SHP77 treated with DMSO at 0.1 percent for 48 hours (cell line): ENCODE measurements at regions not wholly inside any gene's neighbourhood (a gene's known extent, or its start where the extent isn't known, plus 50 kb on each side); places are given as distances from the start of the nearest gene placed in this dataset.

Source experiments
- DNase-seq: peaks from one replicate; lab custom pipeline; 2025; lab: John Stamatoyannopoulos, UW

DNA sequence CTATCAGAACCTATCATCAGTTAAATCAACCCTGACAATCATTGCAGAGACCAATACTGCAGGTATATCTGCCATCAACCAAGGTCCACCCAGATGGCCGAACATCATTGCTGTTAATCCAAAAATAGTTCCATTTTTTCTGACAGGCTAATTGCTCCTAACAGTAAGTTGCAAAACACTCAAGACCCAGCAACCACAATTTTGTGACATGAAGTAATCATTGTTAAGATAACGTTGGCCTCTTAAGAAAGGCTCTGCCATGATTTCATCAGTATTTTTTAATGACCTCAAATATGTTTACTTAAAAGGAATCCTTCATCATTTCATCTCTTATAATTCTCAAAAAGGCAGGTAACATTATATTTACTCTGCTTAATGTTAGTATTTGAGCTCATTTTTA lies 553.4 kb upstream of the POM121L12 start:
- no peak for DNase-seq

DNA sequence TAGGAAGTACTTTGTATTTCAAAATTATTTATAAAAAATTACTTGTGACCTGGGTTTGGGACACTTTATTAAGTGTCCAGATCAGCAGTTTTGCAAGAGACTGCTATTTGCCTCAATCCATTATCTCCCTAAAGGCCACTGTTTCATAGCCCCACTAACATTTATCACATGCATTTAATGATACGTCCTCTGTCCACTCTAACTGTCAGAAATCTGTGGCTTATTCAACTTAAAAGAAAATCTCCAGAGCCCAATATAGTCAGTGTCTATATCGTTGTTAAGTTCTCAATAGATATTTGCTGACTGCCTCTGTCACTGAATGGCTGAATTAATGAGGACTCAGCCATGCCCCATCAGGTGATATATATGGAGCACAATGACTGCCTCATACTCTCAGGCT lies 553.9 kb upstream of the POM121L12 start:
- DNase-seq: no peak

DNA sequence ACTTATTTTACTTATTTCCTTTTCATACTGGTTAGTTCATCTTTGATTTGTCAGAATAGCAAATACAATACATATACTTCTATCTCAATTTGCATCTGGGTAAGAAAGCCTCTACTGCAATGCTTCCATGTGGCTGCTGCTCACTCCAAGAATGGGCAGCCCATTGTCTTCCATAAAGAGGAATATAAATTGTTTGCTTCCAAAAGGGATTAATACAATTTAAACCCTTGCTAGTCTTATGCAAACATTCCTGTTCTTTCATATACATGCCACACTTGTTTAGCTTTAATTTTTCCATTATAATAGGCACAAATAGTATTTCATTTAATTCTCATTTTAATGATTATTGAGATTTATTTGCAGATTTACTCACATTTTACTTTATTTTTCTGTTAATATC lies 555.4 kb upstream of the POM121L12 start:
- DNase-seq: no peak

GRCh38 chr7:52475001-52475582 lies 560.3 kb upstream of the POM121L12 start:
- DNase-seq: no peak

- no peak for DNase-seq
Observed at GRCh38 chr7:52473756-52474155, 561.7 kb upstream of the POM121L12 start.

GRCh38 chr7:52472006-52472620 lies 563.3 kb upstream of the POM121L12 start:
- no peak for DNase-seq

- DNase-seq: no peak
Observed at GRCh38 chr7:52465216-52465615, 570.2 kb upstream of the POM121L12 start.

DNA sequence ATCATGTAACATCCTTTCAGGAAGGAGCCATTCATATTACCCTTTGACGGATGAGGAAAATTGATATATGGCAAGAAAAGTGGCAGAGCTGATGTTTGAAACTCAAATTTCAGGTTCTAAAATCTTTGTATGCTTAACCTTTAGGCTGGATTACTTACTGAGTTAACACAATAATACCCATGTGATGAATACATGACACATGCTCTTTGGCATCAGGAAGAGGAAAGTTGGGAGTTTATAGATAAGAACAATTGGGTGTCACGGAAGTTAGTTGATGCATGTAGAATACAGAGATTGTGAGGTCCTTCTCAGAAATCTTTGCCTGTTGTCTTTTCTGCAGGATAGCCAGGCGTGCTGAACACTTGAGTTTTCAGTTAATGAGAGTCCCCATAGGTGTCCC lies 572.1 kb upstream of the POM121L12 start:
- no peak for DNase-seq

GRCh38 chr7:52462474-52462873 lies 573.0 kb upstream of the POM121L12 start:
- no peak for DNase-seq

DNA sequence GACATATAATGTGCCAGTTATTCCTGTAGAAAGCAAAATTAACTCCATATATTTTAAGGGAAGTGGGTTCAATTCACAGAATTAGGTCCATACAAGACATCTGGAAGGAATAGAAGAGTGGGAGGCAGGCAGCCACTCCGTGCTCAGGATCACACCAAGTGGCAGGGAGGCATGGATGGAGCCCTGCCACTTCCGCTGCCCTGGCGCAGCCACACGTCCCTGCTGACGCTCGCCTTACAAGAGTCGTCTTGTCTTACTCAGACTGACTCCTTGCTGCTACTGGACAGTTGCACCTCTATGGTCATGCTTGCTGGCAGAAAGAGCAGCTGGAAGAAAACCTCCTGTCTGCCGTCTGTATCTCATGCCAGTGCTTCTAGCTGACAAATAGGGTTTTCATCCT lies 579.9 kb upstream of the POM121L12 start:
- DNase-seq: no peak

- DNase-seq: no peak
Observed at GRCh38 chr7:52450816-52451215, 584.6 kb upstream of the POM121L12 start.

GRCh38 chr7:52447581-52448180 lies 587.8 kb upstream of the POM121L12 start:
- no peak for DNase-seq

DNA sequence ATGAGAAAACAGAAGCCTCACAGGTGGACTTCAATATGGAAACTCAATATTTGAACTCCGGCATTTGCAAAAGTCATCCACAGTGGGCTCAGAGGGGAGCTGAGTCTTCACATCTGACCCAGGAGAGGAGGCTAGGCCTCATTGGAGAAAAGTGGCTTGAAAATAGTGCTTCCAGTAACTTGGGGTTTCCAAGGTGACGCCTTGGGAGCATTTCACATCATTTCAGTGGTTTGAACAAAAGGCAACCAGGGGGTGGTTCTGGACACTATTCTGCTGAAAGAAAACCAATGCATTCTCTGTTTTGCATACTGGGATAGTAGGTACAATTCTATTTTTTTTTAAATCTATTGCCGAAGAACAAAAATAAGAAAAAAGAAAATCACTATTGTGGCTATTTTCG lies 599.2 kb upstream of the POM121L12 start:
- DNase-seq: no peak

GRCh38 chr7:52431082-52431815 lies 604.2 kb upstream of the POM121L12 start:
- no peak for DNase-seq

DNA sequence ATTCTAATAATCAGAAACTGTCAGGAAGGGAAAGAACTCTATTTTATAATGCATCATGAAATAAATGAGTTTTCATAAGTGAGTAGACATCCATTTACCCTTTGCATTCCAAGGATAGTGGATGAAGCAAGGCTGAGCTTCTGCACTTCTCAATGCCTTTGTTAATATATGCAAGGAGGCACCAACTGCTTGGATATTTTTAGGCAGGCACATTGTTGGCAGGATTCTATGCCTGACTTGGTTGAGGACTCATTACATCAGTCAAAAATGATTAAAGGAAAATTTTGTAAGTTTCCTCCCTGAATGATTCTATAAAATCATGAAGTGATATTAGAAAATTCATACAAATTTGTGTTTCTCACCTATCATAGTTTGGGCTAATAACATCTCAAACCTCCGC lies 612.2 kb upstream of the POM121L12 start:
- DNase-seq: no peak

- DNase-seq: no peak
Observed at GRCh38 chr7:52413051-52413450, 622.4 kb upstream of the POM121L12 start.

- no peak for DNase-seq
Observed at GRCh38 chr7:52410032-52410431, 625.4 kb upstream of the POM121L12 start.

GRCh38 chr7:52406808-52407207 lies 628.6 kb upstream of the POM121L12 start:
- DNase-seq: no peak

GRCh38 chr7:52382731-52383130 lies 652.7 kb upstream of the POM121L12 start:
- DNase-seq: no peak

GRCh38 chr7:52369922-52370321 lies 665.5 kb upstream of the POM121L12 start:
- no peak for DNase-seq

GRCh38 chr7:52365349-52365748 lies 670.1 kb upstream of the POM121L12 start:
- no peak for DNase-seq

DNA sequence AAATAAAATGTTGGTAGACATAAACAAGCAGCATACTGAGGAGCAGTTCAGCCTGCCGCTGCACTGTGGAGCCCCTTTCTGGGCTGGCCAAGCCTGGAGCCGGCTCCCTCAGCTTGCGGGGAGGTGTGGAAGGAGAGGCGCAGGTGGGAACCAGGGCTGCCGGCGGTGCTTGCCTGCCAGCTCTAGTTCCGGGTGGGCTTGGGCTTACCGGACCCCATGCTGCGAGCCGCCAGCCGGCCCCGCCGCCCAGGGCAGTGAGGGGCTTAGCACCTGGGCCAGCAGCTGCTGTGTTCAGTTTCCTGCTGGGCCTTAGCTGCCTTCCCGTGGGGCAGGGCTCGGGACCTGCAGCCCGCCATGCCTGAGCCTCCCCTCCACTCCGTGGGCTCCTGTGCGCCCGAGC lies 672.9 kb upstream of the POM121L12 start:
- DNase-seq: no peak

DNA sequence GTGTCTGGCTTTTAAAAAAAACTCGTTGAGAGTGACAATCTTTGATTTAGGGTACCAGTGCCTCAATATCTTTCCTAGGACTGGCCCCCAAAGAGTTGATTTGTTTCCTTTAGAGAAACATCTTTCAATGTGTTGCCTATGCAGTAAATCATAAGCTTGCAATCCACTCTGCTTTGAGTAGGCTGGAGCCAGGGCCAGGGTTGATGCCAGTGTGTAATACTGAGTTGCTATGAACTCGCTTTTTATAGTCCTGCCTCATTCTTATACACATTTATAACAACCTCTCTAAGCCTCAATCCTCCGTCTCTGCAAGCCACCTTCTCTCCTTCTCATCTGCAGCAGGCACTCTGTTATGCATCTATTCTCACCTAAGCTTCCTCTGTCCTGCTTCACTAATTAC lies 674.9 kb upstream of the POM121L12 start:
- no peak for DNase-seq
